HG03175 (cell line): ENCODE measurements at regions not wholly inside any gene's neighbourhood (a gene's known extent, or its start where the extent isn't known, plus 50 kb on each side); places are given as distances from the start of the nearest gene placed in this dataset.
"Not testable (repeated sequence)": the region's sequence is repeated elsewhere in the genome, so short reads cannot be mapped to it uniquely, and the experiment has no call there.

ENCODE experiments used
- ATAC-seq: cut with Tn5 transposase; IDR thresholded peaks from one replicate; pipeline ENCODE4 v1.9.1; 2021; ENCODE audit warnings: mild to moderate bottlenecking, moderate library complexity; ENCODE audit not compliant: unreplicated experiment

GRCh38 chr4:147220833-147221232 lies 260.1 kb upstream of the EDNRA start:
- ATAC-seq, result no peak

- no peak for ATAC-seq
Measured at GRCh38 chr4:147222906-147223305, 258.0 kb upstream of the EDNRA start.

- no peak for ATAC-seq
Measured at GRCh38 chr4:147223576-147223975, 257.3 kb upstream of the EDNRA start.

DNA sequence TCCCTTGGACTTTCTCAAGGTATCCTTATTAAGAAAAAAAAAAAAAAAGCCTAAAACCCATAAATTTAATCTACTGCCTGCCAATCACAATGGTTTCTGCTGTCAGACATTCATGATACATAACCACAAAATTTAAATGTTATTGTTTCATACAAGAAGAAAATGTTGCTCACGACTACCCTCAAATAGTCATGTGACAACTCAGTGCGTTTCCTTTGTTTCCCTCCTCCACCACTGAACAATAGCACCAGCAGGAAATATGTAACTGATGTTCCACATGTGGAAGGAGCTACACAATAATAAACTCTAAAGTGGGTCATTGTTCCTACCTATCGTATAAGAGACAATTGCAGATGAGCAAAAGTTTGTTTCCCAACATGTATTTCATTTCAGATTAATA lies 244.1 kb upstream of the EDNRA start:
- ATAC-seq, result no peak

DNA sequence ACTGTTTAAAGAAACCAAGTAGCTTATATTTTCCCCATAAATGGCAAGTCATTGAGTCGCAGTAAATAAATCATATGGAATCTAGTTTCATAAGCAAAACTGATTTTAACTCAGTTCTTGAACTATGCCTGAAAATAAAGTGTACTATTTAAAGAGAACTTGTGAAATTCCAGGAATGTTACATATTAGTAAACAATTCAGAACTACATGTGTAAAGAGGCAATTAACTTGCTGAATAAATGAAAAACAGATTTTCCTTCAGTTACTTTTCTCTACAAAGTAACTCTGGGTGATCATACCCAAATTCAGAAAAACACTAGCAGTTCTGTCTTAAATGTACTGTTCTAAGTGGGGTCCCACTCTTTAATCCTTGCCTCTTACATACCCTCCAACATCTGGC lies 236.1 kb upstream of the EDNRA start:
- no peak for ATAC-seq

DNA sequence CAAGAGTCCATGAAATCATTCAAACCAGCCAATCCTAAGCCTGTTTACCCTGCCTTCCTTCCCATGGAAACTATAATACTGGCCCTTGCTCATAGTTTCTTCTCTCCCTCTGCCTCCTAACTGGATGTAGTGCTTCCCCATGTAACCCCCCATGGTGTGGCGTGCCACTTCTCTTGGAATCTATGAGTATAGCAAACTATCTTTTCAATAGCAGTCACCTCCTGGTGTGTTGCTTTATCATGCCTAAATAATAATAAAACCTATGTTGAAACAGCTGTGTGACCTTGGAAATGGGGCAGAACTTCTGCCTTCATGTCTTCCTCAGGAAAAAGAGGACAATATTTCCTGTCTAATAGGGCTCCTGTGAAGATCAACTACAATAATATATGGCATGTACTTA lies 234.8 kb upstream of the EDNRA start:
- ATAC-seq, result no peak

DNA sequence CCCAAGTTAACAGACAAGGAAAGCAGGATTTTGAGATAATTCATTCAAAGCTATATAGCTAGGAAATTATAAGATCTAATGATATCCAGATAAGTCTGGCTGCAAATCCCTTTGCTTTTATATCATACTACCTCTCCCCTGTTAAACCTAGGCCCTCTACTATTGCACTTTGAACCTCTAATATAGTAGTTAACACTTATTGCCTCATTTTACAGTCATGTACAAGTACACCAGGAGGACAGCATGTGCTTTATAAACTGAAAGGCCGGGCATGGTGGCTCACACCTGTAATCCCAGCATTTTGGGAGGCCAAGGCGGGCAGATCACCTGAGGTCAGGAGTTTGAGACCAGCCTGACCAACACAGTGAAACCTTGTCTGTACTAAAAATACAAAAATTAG lies 234.4 kb upstream of the EDNRA start:
- ATAC-seq, result not testable (repeated sequence)

GRCh38 chr4:147247579-147247978 lies 233.3 kb upstream of the EDNRA start:
- ATAC-seq, result no peak

GRCh38 chr4:147250062-147250461 lies 230.8 kb upstream of the EDNRA start:
- no peak for ATAC-seq

DNA sequence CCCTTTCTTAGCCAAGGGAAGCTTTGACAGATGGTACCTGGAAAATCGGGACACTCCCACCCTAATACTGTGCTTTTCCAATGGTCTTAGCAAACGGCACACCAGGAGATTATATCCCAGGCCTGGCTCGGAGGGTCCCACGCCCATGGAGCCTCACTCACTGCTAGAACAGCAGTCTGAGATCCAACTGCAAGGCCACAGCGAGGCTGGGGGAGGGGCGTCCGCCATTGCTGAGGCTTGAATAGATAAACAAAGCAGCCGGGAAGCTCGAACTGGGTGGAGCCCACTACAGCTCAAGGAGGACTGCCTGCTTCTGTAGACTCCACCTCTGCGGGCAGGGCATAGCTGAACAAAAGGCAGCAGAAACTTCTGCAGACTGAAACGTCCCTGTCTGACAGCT lies 225.6 kb upstream of the EDNRA start:
- ATAC-seq, result not testable (repeated sequence)

DNA sequence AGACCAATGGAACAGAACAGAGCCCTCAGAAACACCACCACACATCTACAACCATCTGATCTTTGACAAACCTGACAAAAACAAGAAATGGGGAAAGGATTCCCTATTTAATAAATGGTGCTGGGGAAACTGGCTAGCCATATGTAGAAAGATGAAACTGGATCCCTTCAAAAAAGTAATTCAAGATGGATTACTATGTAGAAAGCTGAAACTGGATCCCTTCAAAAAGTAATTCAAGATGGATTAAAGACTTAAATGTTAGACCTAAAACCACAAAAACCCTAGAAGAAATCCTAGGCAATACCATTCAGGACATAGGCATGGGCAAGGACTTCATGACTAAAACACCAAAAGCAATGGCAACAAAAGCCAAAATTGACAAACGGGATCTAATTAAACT lies 221.6 kb upstream of the EDNRA start:
- ATAC-seq, result not testable (repeated sequence)

- no peak for ATAC-seq
Measured at GRCh38 chr4:147284256-147284835, 196.6 kb upstream of the EDNRA start.

GRCh38 chr4:147284935-147285334 lies 196.0 kb upstream of the EDNRA start:
- ATAC-seq, result no peak

- no peak for ATAC-seq
Measured at GRCh38 chr4:147285751-147286150, 195.1 kb upstream of the EDNRA start.

- ATAC-seq, result no peak
Measured at GRCh38 chr4:147286846-147287587, 193.9 kb upstream of the EDNRA start.

GRCh38 chr4:147287588-147287890 lies 193.4 kb upstream of the EDNRA start:
- no peak for ATAC-seq

DNA sequence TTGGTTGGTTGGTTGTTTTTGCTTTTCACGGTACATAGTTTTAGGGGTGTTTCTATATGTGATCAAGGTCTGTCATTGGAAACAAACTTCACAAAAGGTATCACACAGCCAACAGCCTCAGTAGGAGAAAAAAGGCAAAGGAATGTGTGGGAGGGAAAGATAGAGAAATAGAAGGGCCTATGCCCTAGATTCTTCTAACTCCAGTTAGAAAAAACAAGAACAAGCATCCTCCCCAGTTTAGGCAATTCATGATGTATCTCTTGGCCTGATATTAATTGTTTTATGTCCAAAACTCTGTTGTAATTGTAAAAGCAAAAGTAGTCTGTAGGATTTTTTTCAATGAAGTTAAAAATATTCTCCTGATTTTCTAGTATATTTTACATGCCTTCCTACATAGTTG lies 192.4 kb upstream of the EDNRA start:
- ATAC-seq, result no peak

- ATAC-seq, result no peak
Measured at GRCh38 chr4:147289181-147289580, 191.7 kb upstream of the EDNRA start.

GRCh38 chr4:147292604-147293313 lies 188.1 kb upstream of the EDNRA start:
- ATAC-seq, result not testable (repeated sequence)

DNA sequence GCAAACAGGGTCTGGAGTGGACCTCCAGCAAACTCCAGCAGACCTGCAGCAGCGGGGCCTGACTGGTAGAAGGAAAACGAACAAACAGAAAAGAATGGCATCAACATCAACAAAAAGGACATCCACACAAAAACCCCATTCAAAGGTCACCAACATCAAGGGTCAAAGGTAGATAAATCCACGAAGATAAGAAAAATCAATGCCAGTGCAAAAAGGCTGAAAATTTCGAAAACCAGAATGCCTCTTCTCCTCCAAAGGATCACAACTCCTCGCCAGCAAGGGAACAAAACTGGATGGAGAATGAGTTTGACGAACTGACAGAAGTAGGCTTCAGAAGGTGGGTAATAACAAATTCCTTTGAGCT lies 187.6 kb upstream of the EDNRA start:
- not testable (repeated sequence) for ATAC-seq

- no peak for ATAC-seq
Measured at GRCh38 chr4:147299205-147299604, 181.7 kb upstream of the EDNRA start.

GRCh38 chr4:147303174-147303872 lies 177.6 kb upstream of the EDNRA start:
- ATAC-seq, result no peak
